ENCODE measurements at regions not wholly inside any gene's neighbourhood (a gene's known extent, or its start where the extent isn't known, plus 50 kb on each side); places are given as distances from the start of the nearest gene placed in this dataset.

- no peak overlapping the region for H3K4me3 ChIP-seq (ENCODE audit: low read depth in 1 of 3, low read length in 3 of 3)
- WGBS, 3 donors: 26 to 33% (median 29%) methylated on average over 2 of the region's 2 CpGs
- no peak overlapping the region for H3K27ac ChIP-seq (ENCODE audit: low read depth in 1 of 3, low read length in 2 of 3)
- H3K27me3 ChIP-seq (ENCODE audit: control insufficient read depth in 3 of 3, insufficient read depth in 3 of 3, low read length in 3 of 3): no peaks in the 10 kb centered on the region
- no peaks in the 10 kb centered on the region for H3K9me3 ChIP-seq (ENCODE audit: control insufficient read depth in 2 of 2, insufficient read depth in 1 of 2, low read depth in 1 of 2, low read length in 1 of 2)
- no peaks in the 10 kb centered on the region for H3K36me3 ChIP-seq (ENCODE audit: control insufficient read depth in 3 of 3, insufficient read depth in 2 of 3, low read depth in 1 of 3, low read length in 3 of 3)
- peaks cover 0 to 2% (median 0%) of the 10 kb centered on the region in 3 donors for H3K4me1 ChIP-seq (ENCODE audit: control insufficient read depth in 3 of 3, insufficient read depth in 2 of 3, low read depth in 1 of 3, low read length in 2 of 3)
- DNase-seq: no peak
- FAIRE-seq: no peak
Observed at GRCh38 chr2:37764739-37765138, 93.3 kb upstream of the CDC42EP3 start.

GRCh38 chr2:37766106-37766505 lies 94.7 kb upstream of the CDC42EP3 start:
- peaks cover 0 to 2% (median 0%) of the 10 kb centered on the region in 3 donors for H3K4me1 ChIP-seq (ENCODE audit: control insufficient read depth in 3 of 3, insufficient read depth in 2 of 3, low read depth in 1 of 3, low read length in 2 of 3)
- H3K27ac ChIP-seq (ENCODE audit: low read depth in 1 of 3, low read length in 2 of 3): no peak overlapping the region
- no peaks in the 10 kb centered on the region for H3K27me3 ChIP-seq (ENCODE audit: control insufficient read depth in 3 of 3, insufficient read depth in 3 of 3, low read length in 3 of 3)
- DNase-seq (no peak), FAIRE-seq (no peak)
- H3K36me3 ChIP-seq (ENCODE audit: control insufficient read depth in 3 of 3, insufficient read depth in 2 of 3, low read depth in 1 of 3, low read length in 3 of 3): no peaks in the 10 kb centered on the region
- WGBS, 3 donors: 16 to 40% (median 37%) methylated on average over 3 of the region's 3 CpGs
- H3K4me3 ChIP-seq (ENCODE audit: low read depth in 1 of 3, low read length in 3 of 3): no peak overlapping the region
- H3K9me3 ChIP-seq (ENCODE audit: control insufficient read depth in 2 of 2, insufficient read depth in 1 of 2, low read depth in 1 of 2, low read length in 1 of 2): no peaks in the 10 kb centered on the region

GRCh38 chr2:37767046-37767445 lies 95.6 kb upstream of the CDC42EP3 start:
- H3K27me3 ChIP-seq (ENCODE audit: control insufficient read depth in 3 of 3, insufficient read depth in 3 of 3, low read length in 3 of 3): no peaks in the 10 kb centered on the region
- peaks cover 0 to 2% (median 0%) of the 10 kb centered on the region in 3 donors for H3K4me1 ChIP-seq (ENCODE audit: control insufficient read depth in 3 of 3, insufficient read depth in 2 of 3, low read depth in 1 of 3, low read length in 2 of 3)
- no peak overlapping the region for H3K4me3 ChIP-seq (ENCODE audit: low read depth in 1 of 3, low read length in 3 of 3)
- no peak for FAIRE-seq
- H3K9me3 ChIP-seq (ENCODE audit: control insufficient read depth in 2 of 2, insufficient read depth in 1 of 2, low read depth in 1 of 2, low read length in 1 of 2): no peaks in the 10 kb centered on the region
- no peaks in the 10 kb centered on the region for H3K36me3 ChIP-seq (ENCODE audit: control insufficient read depth in 3 of 3, insufficient read depth in 2 of 3, low read depth in 1 of 3, low read length in 3 of 3)
- no peak for DNase-seq
- no peak overlapping the region for H3K27ac ChIP-seq (ENCODE audit: low read depth in 1 of 3, low read length in 2 of 3)

GRCh38 chr2:37767959-37768925 lies 96.8 kb upstream of the CDC42EP3 start:
- whole genome bisulfite sequencing, 3 donors: 50 to 52% (median 51%) methylated on average over 6 of the region's 6 CpGs
- DNase-seq (no peak), FAIRE-seq (no peak)
- H3K27ac ChIP-seq (ENCODE audit: low read depth in 1 of 3, low read length in 2 of 3): peak overlapping the region in 1 of 3 donors; percentile 52
- peaks cover 0 to 2% (median 0%) of the 10 kb centered on the region in 3 donors for H3K4me1 ChIP-seq (ENCODE audit: control insufficient read depth in 3 of 3, insufficient read depth in 2 of 3, low read depth in 1 of 3, low read length in 2 of 3)
- H3K36me3 ChIP-seq (ENCODE audit: control insufficient read depth in 3 of 3, insufficient read depth in 2 of 3, low read depth in 1 of 3, low read length in 3 of 3): no peaks in the 10 kb centered on the region
- H3K4me3 ChIP-seq (ENCODE audit: low read depth in 1 of 3, low read length in 3 of 3): no peak overlapping the region
- no peaks in the 10 kb centered on the region for H3K27me3 ChIP-seq (ENCODE audit: control insufficient read depth in 3 of 3, insufficient read depth in 3 of 3, low read length in 3 of 3)
- H3K9me3 ChIP-seq (ENCODE audit: control insufficient read depth in 2 of 2, insufficient read depth in 1 of 2, low read depth in 1 of 2, low read length in 1 of 2): no peaks in the 10 kb centered on the region

GRCh38 chr2:37769551-37769950 lies 98.1 kb upstream of the CDC42EP3 start:
- no peaks in the 10 kb centered on the region for H3K9me3 ChIP-seq (ENCODE audit: control insufficient read depth in 2 of 2, insufficient read depth in 1 of 2, low read depth in 1 of 2, low read length in 1 of 2)
- FAIRE-seq: no peak
- H3K4me3 ChIP-seq (ENCODE audit: low read depth in 1 of 3, low read length in 3 of 3): no peak overlapping the region
- peaks cover 0 to 2% (median 0%) of the 10 kb centered on the region in 3 donors for H3K4me1 ChIP-seq (ENCODE audit: control insufficient read depth in 3 of 3, insufficient read depth in 2 of 3, low read depth in 1 of 3, low read length in 2 of 3)
- no peak for DNase-seq
- H3K27me3 ChIP-seq (ENCODE audit: control insufficient read depth in 3 of 3, insufficient read depth in 3 of 3, low read length in 3 of 3): no peaks in the 10 kb centered on the region
- H3K36me3 ChIP-seq (ENCODE audit: control insufficient read depth in 3 of 3, insufficient read depth in 2 of 3, low read depth in 1 of 3, low read length in 3 of 3): no peaks in the 10 kb centered on the region
- no peak overlapping the region for H3K27ac ChIP-seq (ENCODE audit: low read depth in 1 of 3, low read length in 2 of 3)
- 86 to 92% (median 87%) methylated on average over 3 of the region's 3 CpGs for WGBS, 3 donors

GRCh38 chr2:37770797-37771196 lies 99.4 kb upstream of the CDC42EP3 start:
- Histone ChIP-seq H3K36me3 (ENCODE audit: control insufficient read depth in 3 of 3, insufficient read depth in 2 of 3, low read depth in 1 of 3, low read length in 3 of 3) (no peaks in the 10 kb centered on the region), H3K27me3 (ENCODE audit: control insufficient read depth in 3 of 3, insufficient read depth in 3 of 3, low read length in 3 of 3) (no peaks in the 10 kb centered on the region), H3K4me3 (ENCODE audit: low read depth in 1 of 3, low read length in 3 of 3) (no peak overlapping the region), H3K9me3 (ENCODE audit: control insufficient read depth in 2 of 2, insufficient read depth in 1 of 2, low read depth in 1 of 2, low read length in 1 of 2) (no peaks in the 10 kb centered on the region), H3K4me1 (ENCODE audit: control insufficient read depth in 3 of 3, insufficient read depth in 2 of 3, low read depth in 1 of 3, low read length in 2 of 3) (peaks cover 0 to 2% (median 0%) of the 10 kb centered on the region in 3 donors), H3K27ac (ENCODE audit: low read depth in 1 of 3, low read length in 2 of 3) (no peak overlapping the region)
- FAIRE-seq: no peak
- DNase-seq: no peak
- WGBS, 3 donors: 68 to 94% (median 74%) methylated on average over 2 of the region's 2 CpGs

GRCh38 chr2:37771600-37772088 lies 100.2 kb upstream of the CDC42EP3 start:
- no peak for DNase-seq
- FAIRE-seq: no peak
- no peaks in the 10 kb centered on the region for H3K36me3 ChIP-seq (ENCODE audit: control insufficient read depth in 3 of 3, insufficient read depth in 2 of 3, low read depth in 1 of 3, low read length in 3 of 3)
- H3K27ac ChIP-seq (ENCODE audit: low read depth in 1 of 3, low read length in 2 of 3): no peak overlapping the region
- no peaks in the 10 kb centered on the region for H3K9me3 ChIP-seq (ENCODE audit: control insufficient read depth in 2 of 2, insufficient read depth in 1 of 2, low read depth in 1 of 2, low read length in 1 of 2)
- H3K4me1 ChIP-seq (ENCODE audit: control insufficient read depth in 3 of 3, insufficient read depth in 2 of 3, low read depth in 1 of 3, low read length in 2 of 3): peaks cover 0 to 2% (median 0%) of the 10 kb centered on the region in 3 donors
- H3K4me3 ChIP-seq (ENCODE audit: low read depth in 1 of 3, low read length in 3 of 3): no peak overlapping the region
- H3K27me3 ChIP-seq (ENCODE audit: control insufficient read depth in 3 of 3, insufficient read depth in 3 of 3, low read length in 3 of 3): no peaks in the 10 kb centered on the region
- 54 to 61% (median 55%) methylated on average over 3 of the region's 3 CpGs for WGBS, 3 donors

- no peak overlapping the region for H3K4me3 ChIP-seq (ENCODE audit: low read depth in 1 of 3, low read length in 3 of 3)
- peaks cover 0 to 2% (median 0%) of the 10 kb centered on the region in 3 donors for H3K4me1 ChIP-seq (ENCODE audit: control insufficient read depth in 3 of 3, insufficient read depth in 2 of 3, low read depth in 1 of 3, low read length in 2 of 3)
- no peak for FAIRE-seq
- no peak overlapping the region for H3K27ac ChIP-seq (ENCODE audit: low read depth in 1 of 3, low read length in 2 of 3)
- WGBS, 3 donors: 49 to 71% (median 64%) methylated on average over 8 of the region's 8 CpGs
- no peaks in the 10 kb centered on the region for H3K9me3 ChIP-seq (ENCODE audit: control insufficient read depth in 2 of 2, insufficient read depth in 1 of 2, low read depth in 1 of 2, low read length in 1 of 2)
- DNase-seq: peak; percentile 11 to 17
- H3K27me3 ChIP-seq (ENCODE audit: control insufficient read depth in 3 of 3, insufficient read depth in 3 of 3, low read length in 3 of 3): no peaks in the 10 kb centered on the region
- no peaks in the 10 kb centered on the region for H3K36me3 ChIP-seq (ENCODE audit: control insufficient read depth in 3 of 3, insufficient read depth in 2 of 3, low read depth in 1 of 3, low read length in 3 of 3)
Observed at GRCh38 chr2:37773371-37774130, 102.1 kb upstream of the CDC42EP3 start.
